H9 (cell line): ENCODE measurements at regions not wholly inside any gene's neighbourhood (a gene's known extent, or its start where the extent isn't known, plus 50 kb on each side); places are given as distances from the start of the nearest gene placed in this dataset.

Source experiments
- DNase-seq: peaks from one replicate; pipeline ENCODE4 v3.0.0-alpha.2; 2017
- H2AFZ ChIP-seq: one replicate; pipeline ENCODE4 v1.6.1; 2013; ENCODE audit warnings: mild to moderate bottlenecking, low read length, control low read depth, moderate library complexity
- H2AK5ac ChIP-seq: 2 replicates; pipeline ENCODE4 v1.6.1; 2013; ENCODE audit warnings: low read length, control low read depth, mixed read lengths; ENCODE audit not compliant: insufficient read length
- H2BK120ac ChIP-seq: one replicate; pipeline ENCODE4 v1.6.1; 2013; ENCODE audit warnings: low read depth, mild to moderate bottlenecking, low read length, control low read depth, inconsistent platforms; ENCODE audit not compliant: poor library complexity, severe bottlenecking
- H2BK12ac ChIP-seq: 2 replicates; pipeline ENCODE4 v1.6.1; 2013; ENCODE audit warnings: low read length, control low read depth, mixed read lengths, low read depth; ENCODE audit not compliant: insufficient read length
- H2BK15ac ChIP-seq: 2 replicates; pipeline ENCODE4 v1.6.1; 2013; ENCODE audit warnings: low read depth, low read length, control low read depth
- H2BK20ac ChIP-seq: one replicate; pipeline ENCODE4 v1.6.1; 2013; ENCODE audit warnings: low read depth, mild to moderate bottlenecking, low read length, control low read depth, inconsistent platforms; ENCODE audit not compliant: poor library complexity, severe bottlenecking
- H2BK5ac ChIP-seq: 2 replicates; pipeline ENCODE4 v1.6.1; 2013; ENCODE audit warnings: low read length, control low read depth, mixed read lengths; ENCODE audit not compliant: insufficient read length
- H3K14ac ChIP-seq: 2 replicates; pipeline ENCODE4 v1.6.1; 2013; ENCODE audit warnings: low read length, control low read depth; ENCODE audit not compliant: insufficient read depth
- H3K18ac ChIP-seq: 2 replicates; pipeline ENCODE4 v1.6.1; 2013; ENCODE audit warnings: low read depth, mild to moderate bottlenecking, mixed read lengths, low read length, control low read depth; ENCODE audit not compliant: insufficient read length
- H3K23ac ChIP-seq: 2 replicates; pipeline ENCODE4 v1.6.1; 2013; ENCODE audit warnings: low read length, control low read depth, mixed read lengths, low read depth; ENCODE audit not compliant: insufficient read length
- H3K23me2 ChIP-seq: 2 replicates; pipeline ENCODE4 v1.6.1; 2013; ENCODE audit warnings: low read depth, mild to moderate bottlenecking, mixed read lengths, low read length, control low read depth; ENCODE audit not compliant: insufficient read length, poor library complexity, severe bottlenecking
- H3K27ac ChIP-seq: 2 replicates; pipeline ENCODE4 v1.5.1; 2013; ENCODE audit warnings: low read length, control low read depth, mixed read lengths, low read depth; ENCODE audit not compliant: insufficient read length
- H3K27me3 ChIP-seq: 2 replicates; pipeline ENCODE4 v1.6.1; 2013; ENCODE audit warnings: low read length, control low read depth, inconsistent platforms; ENCODE audit not compliant: insufficient read depth
- H3K4ac ChIP-seq: 2 replicates; pipeline ENCODE4 v1.6.1; 2013; ENCODE audit warnings: low read depth, mild to moderate bottlenecking, control low read depth, inconsistent platforms, low read length, moderate library complexity
- H3K4me1 ChIP-seq: 2 replicates; pipeline ENCODE4 v1.6.1; 2013; ENCODE audit warnings: low read length, control low read depth, inconsistent platforms; ENCODE audit not compliant: insufficient read depth
- H3K4me2 ChIP-seq: 2 replicates; pipeline ENCODE4 v1.6.1; 2013; ENCODE audit warnings: low read length, control low read depth, mixed read lengths; ENCODE audit not compliant: insufficient read length, insufficient read depth
- H3K56ac ChIP-seq: 2 replicates; pipeline ENCODE4 v1.6.1; 2013; ENCODE audit warnings: low read depth, mild to moderate bottlenecking, mixed read lengths, low read length, control low read depth; ENCODE audit not compliant: insufficient read length
- H3K79me1 ChIP-seq: 2 replicates; pipeline ENCODE4 v1.6.1; 2013; ENCODE audit warnings: low read depth, mild to moderate bottlenecking, moderate library complexity, low read length, control low read depth, inconsistent platforms; ENCODE audit not compliant: insufficient read depth, poor library complexity, severe bottlenecking
- H3K79me2 ChIP-seq: 2 replicates; pipeline ENCODE4 v1.6.1; 2013; ENCODE audit warnings: low read length, control low read depth, inconsistent platforms; ENCODE audit not compliant: insufficient read depth
- H3K9ac ChIP-seq: 2 replicates; pipeline ENCODE4 v1.6.1; 2013; ENCODE audit warnings: low read length, control low read depth, mixed read lengths; ENCODE audit not compliant: insufficient read length; ENCODE audit errors: extremely low read depth
- H3K9me3 ChIP-seq: one replicate; pipeline ENCODE4 v1.6.1; 2013; ENCODE audit warnings: low read depth, low read length, inconsistent platforms; ENCODE audit not compliant: control insufficient read depth
- H3T11ph ChIP-seq: one replicate; pipeline ENCODE4 v1.6.1; 2013; ENCODE audit warnings: mild to moderate bottlenecking, low read length, control low read depth, inconsistent platforms
- H4K20me1 ChIP-seq: one replicate; pipeline ENCODE4 v1.6.1; 2013; ENCODE audit not compliant: control insufficient read depth, insufficient read length, insufficient read depth
- H4K5ac ChIP-seq: 2 replicates; pipeline ENCODE4 v1.6.1; 2013; ENCODE audit warnings: low read depth, mild to moderate bottlenecking, mixed read lengths, low read length, control low read depth; ENCODE audit not compliant: insufficient read length
- H4K8ac ChIP-seq: replicated peaks from 2 replicates; pipeline ENCODE4 v1.6.1; 2013; ENCODE audit warnings: low read length, control low read depth, mixed read lengths, low read depth; ENCODE audit not compliant: insufficient read length
- H4K91ac ChIP-seq: 2 replicates; pipeline ENCODE4 v1.6.1; 2013; ENCODE audit warnings: low read depth, mild to moderate bottlenecking, moderate library complexity, mixed read lengths, low read length, control low read depth; ENCODE audit not compliant: insufficient read length
- H3K27ac Mint-ChIP-seq, 3 experiments: 2 replicates in 2 of 3; 3 replicates in 1 of 3; pipeline ENCODE4 v1.8.0; 2020 to 2021; ENCODE audit warnings: mixed read lengths in 3 of 3, mild to moderate bottlenecking in 1 of 3, moderate library complexity in 1 of 3
- H3K27me3 Mint-ChIP-seq: 2 replicates; pipeline ENCODE4 v1.8.0; 2021; ENCODE audit warnings: low read depth, mild to moderate bottlenecking, moderate library complexity, mixed read lengths
- H3K36me3 Mint-ChIP-seq, 3 experiments: 2 replicates in 2 of 3; 3 replicates in 1 of 3; pipeline ENCODE4 v1.8.0; 2020 to 2021; ENCODE audit warnings: low read depth in 3 of 3, mixed read lengths in 3 of 3; ENCODE audit not compliant: insufficient read depth in 1 of 3
- H3K4me1 Mint-ChIP-seq, 2 experiments: 2 replicates each; pipeline ENCODE4 v1.8.0; 2020; ENCODE audit warnings: mixed read lengths in 2 of 2
- H3K4me3 Mint-ChIP-seq, 2 experiments: 2 replicates in 1 of 2; 3 replicates in 1 of 2; pipeline ENCODE4 v1.8.0; 2020 to 2021; ENCODE audit warnings: mild to moderate bottlenecking in 2 of 2, mixed read lengths in 2 of 2, moderate library complexity in 1 of 2
- H3K9me3 Mint-ChIP-seq, 2 experiments: 2 replicates in 1 of 2; 3 replicates in 1 of 2; pipeline ENCODE4 v1.8.0; 2020; ENCODE audit warnings: mild to moderate bottlenecking in 2 of 2, mixed read lengths in 2 of 2, moderate library complexity in 1 of 2
- CTCF ChIP-seq: fragments of 200-600 bp; sonication (generic); conservative IDR thresholded peaks from 3 replicates; pipeline ENCODE4 v1.8.0; 2021; ENCODE audit warnings: antibody characterized with exemption, mild to moderate bottlenecking
- WGBS: extraction: QIAGEN DNeasy Blood & Tissue Kit; methylation state at CpG from one replicate; pipeline ENCODE4 v1.1.7; 2013; ENCODE audit warnings: missing lambda C conversion rate, low lambda C conversion rate, mixed read lengths; ENCODE audit not compliant: insufficient read length; ENCODE audit errors: extremely low coverage; 5-methylcytosine and 5-hydroxymethylcytosine counted together

- no peaks in the 10 kb centered on the region for H3K27me3 ChIP-seq
- H2BK15ac ChIP-seq = no peak overlapping the region
- H4K91ac ChIP-seq = no peak overlapping the region
- Mint-ChIP-seq H3K27me3 (no peaks in the 10 kb centered on the region), H3K36me3 (peaks cover 0 to 11% (median 6%) of the 10 kb centered on the region in 3 experiments; a peak in 4 of 7 replicates), H3K4me3 (no peak overlapping the region), H3K4me1 (peaks cover 14% of the 10 kb centered on the region in 2 experiments), H3K27ac (peak overlapping the region in 1 of 3 experiments; percentile 44; a peak in 1 of 7 replicates), H3K9me3 (peaks cover 7 to 10% of the 10 kb centered on the region in 2 experiments; a peak in 2 of 5 replicates)
- H3K23me2 ChIP-seq = no peaks in the 10 kb centered on the region
- no peak for DNase-seq
- H2BK20ac ChIP-seq = no peak overlapping the region
- H3K14ac ChIP-seq = no peak overlapping the region
- no peak overlapping the region for H2AK5ac ChIP-seq
- no peak overlapping the region for H2BK120ac ChIP-seq
- H3K27ac ChIP-seq = no peak overlapping the region
- no peaks in the 10 kb centered on the region for H4K20me1 ChIP-seq
- H3K9ac ChIP-seq = no peak overlapping the region
- H2BK5ac ChIP-seq = no peak overlapping the region
- no peak overlapping the region for H3K23ac ChIP-seq
- H3K4me2 ChIP-seq = no peak overlapping the region
- no peaks in the 10 kb centered on the region for H3K79me1 ChIP-seq
- no peak overlapping the region for H3K18ac ChIP-seq
- WGBS = no CpG with 5 or more reads among the region's 3 CpGs
- H3K79me2 ChIP-seq = no peaks in the 10 kb centered on the region
- no peak overlapping the region for H3K4ac ChIP-seq
- H2AFZ ChIP-seq = no peak overlapping the region
- no peaks in the 10 kb centered on the region for H3K9me3 ChIP-seq
- 0 out of 2 replicates have a peak, but pooled peaks cover 2% of the 10 kb centered on the region for H3K4me1 ChIP-seq
- H3K56ac ChIP-seq = no peak overlapping the region
- no peak overlapping the region for H2BK12ac ChIP-seq
- no peak for TF ChIP-seq CTCF
- no peak overlapping the region for H3T11ph ChIP-seq
- H4K8ac ChIP-seq = no peak overlapping the region
- no peak overlapping the region for H4K5ac ChIP-seq
Measured at GRCh38 chr6:100276311-100277057, 188.2 kb downstream of the SIM1 start.
